PFSK-1 (cell line): ENCODE measurements at regions not wholly inside any gene's neighbourhood (a gene's known extent, or its start where the extent isn't known, plus 50 kb on each side); places are given as distances from the start of the nearest gene placed in this dataset.

ENCODE experiments used
- FOXP2 ChIP-seq: optimal IDR thresholded peaks from 2 replicates; pipeline ENCODE3; 2011; ENCODE audit warnings: borderline replicate concordance, control low read depth, inconsistent platforms; ENCODE audit not compliant: insufficient read depth; ENCODE audit errors: extremely low read length, extremely low read depth
- POLR2AphosphoS5 ChIP-seq: IDR thresholded peaks from 2 replicates; pipeline ENCODE4 v1.6.1; 2012; ENCODE audit warnings: low read depth, mild to moderate bottlenecking, control low read depth, low read length, moderate library complexity
- REST ChIP-seq, 2 experiments: IDR thresholded peaks; 2 replicates each; pipeline versions ENCODE4 v1.6.1 to v1.8.0; 2011 to 2012; ENCODE audit warnings: low read depth in 2 of 2, low read length in 2 of 2, control low read depth in 1 of 2, inconsistent platforms in 1 of 2, mild to moderate bottlenecking in 1 of 2, moderate library complexity in 1 of 2; ENCODE audit not compliant: insufficient read depth in 1 of 2
- SIN3A ChIP-seq: IDR thresholded peaks from 2 replicates; pipeline ENCODE4 v1.6.1; 2012; ENCODE audit warnings: mild to moderate bottlenecking, low read length, moderate library complexity, borderline replicate concordance; ENCODE audit not compliant: insufficient read depth
- TAF1 ChIP-seq: IDR thresholded peaks from 2 replicates; pipeline ENCODE4 v1.6.1; 2012; ENCODE audit warnings: low read length, control low read depth, borderline replicate concordance; ENCODE audit not compliant: insufficient read depth

- TF ChIP-seq REST (IDR thresholded peaks at IDR 0.05; ENCODE audit: insufficient read depth in 1 of 2, low read depth in 2 of 2, low read length in 2 of 2) (no peak), SIN3A (no peak), TAF1 (no peak), FOXP2 (no peak), POLR2AphosphoS5 (no peak)
Observed at GRCh38 chr10:9311702-9312499, 1257.4 kb downstream of the GATA3 start.

GRCh38 chr10:9315292-9315691, 1260.8 kb downstream of the GATA3 start:
- TF ChIP-seq TAF1 (no peak), POLR2AphosphoS5 (no peak), FOXP2 (no peak), SIN3A (no peak), REST (IDR thresholded peaks at IDR 0.05; ENCODE audit: insufficient read depth in 1 of 2, low read depth in 2 of 2, low read length in 2 of 2) (no peak)

GRCh38 chr10:9331583-9332008, 1277.1 kb downstream of the GATA3 start:
- TF ChIP-seq SIN3A (no peak), REST (IDR thresholded peaks at IDR 0.05; ENCODE audit: insufficient read depth in 1 of 2, low read depth in 2 of 2, low read length in 2 of 2) (no peak), TAF1 (no peak), POLR2AphosphoS5 (no peak), FOXP2 (no peak)

GRCh38 chr10:9334270-9334669, 1279.8 kb downstream of the GATA3 start:
- TF ChIP-seq TAF1, result no peak
- TF ChIP-seq REST (IDR thresholded peaks at IDR 0.05; ENCODE audit: insufficient read depth in 1 of 2, low read depth in 2 of 2, low read length in 2 of 2), result no peak
- TF ChIP-seq SIN3A, result no peak
- TF ChIP-seq FOXP2, result no peak
- TF ChIP-seq POLR2AphosphoS5, result no peak
